ENCODE measurements at regions not wholly inside any gene's neighbourhood (a gene's known extent, or its start where the extent isn't known, plus 50 kb on each side); places are given as distances from the start of the nearest gene placed in this dataset.
"Not testable (repeated sequence)": the region's sequence is repeated elsewhere in the genome, so short reads cannot be mapped to it uniquely, and the experiment has no call there.

DNA sequence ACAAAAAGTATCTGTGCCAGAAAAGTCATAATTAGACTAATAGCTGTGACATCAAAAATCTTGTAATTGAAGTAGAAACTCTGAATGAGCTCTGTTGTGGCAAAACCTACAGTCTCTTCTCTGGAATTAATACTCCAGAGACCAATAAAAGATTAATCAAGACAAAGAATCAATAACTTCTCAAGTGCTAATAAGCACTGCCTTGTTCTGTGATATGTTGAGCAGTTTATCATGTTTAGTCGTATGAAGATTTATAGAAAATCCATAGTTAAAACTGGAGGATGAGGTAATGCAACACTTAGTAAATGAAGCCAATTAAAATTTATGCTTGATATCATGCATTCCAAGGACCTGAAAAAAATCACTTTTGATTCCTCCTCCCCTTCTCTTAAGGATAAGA is 72.3 kb upstream of the RNF32 start:
- Histone ChIP-seq H3K36me3 (ENCODE audit: control insufficient read depth, insufficient read depth, low read length) (no peaks in the 10 kb centered on the region), H3K4me3 (ENCODE audit: low read depth, low read length) (no peak overlapping the region), H3K27me3 (ENCODE audit: control insufficient read depth, insufficient read depth, low read length) (no peaks in the 10 kb centered on the region)
- DNase-seq (ENCODE audit: low read depth), result no peak
- TF ChIP-seq, protein P1, sequence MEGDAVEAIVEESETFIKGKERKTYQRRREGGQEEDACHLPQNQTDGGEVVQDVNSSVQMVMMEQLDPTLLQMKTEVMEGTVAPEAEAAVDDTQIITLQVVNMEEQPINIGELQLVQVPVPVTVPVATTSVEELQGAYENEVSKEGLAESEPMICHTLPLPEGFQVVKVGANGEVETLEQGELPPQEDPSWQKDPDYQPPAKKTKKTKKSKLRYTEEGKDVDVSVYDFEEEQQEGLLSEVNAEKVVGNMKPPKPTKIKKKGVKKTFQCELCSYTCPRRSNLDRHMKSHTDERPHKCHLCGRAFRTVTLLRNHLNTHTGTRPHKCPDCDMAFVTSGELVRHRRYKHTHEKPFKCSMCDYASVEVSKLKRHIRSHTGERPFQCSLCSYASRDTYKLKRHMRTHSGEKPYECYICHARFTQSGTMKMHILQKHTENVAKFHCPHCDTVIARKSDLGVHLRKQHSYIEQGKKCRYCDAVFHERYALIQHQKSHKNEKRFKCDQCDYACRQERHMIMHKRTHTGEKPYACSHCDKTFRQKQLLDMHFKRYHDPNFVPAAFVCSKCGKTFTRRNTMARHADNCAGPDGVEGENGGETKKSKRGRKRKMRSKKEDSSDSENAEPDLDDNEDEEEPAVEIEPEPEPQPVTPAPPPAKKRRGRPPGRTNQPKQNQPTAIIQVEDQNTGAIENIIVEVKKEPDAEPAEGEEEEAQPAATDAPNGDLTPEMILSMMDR (IDR thresholded peaks at IDR 0.05; ENCODE audit: insufficient read depth, low read length, severe bottlenecking), result no peak
- FAIRE-seq, result no peak

DNA sequence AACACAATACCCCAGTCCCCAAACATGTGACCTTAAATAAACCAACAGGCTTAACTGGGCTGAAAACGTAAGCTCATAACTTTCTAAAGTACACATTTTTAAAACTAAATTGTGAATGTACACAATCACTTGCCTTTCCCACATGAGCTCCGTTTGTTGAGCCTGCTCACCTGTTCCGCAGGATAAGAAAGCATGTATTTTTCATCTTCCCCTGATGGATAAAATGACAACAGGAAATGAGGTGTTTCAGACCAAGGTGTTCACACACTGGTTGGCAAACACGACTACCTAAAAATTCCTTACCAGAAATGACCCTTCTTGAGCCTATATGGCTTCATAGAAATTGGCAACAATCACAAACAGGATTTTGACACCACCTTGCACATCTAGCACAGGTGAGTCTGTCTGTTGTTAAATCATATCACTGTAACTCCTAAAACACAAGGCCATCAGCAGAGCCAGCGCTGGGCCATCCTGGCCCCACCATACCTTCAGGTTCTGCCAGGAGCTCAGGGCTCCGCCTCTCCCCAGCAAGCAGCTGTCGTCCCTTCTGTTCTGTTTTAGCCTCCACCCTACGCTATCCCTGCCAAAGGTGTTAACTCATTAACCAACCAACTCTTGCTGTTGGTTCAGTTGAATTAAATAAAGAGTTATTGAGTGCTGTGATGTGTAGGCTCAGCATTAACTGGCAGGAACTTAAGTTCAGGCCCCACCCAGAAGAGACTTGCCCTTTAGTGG is 73.6 kb upstream of the RNF32 start:
- DNase-seq (ENCODE audit: low read depth) (no peak), FAIRE-seq (no peak)
- TF ChIP-seq, protein P1 (IDR thresholded peaks at IDR 0.05; ENCODE audit: insufficient read depth, low read length, severe bottlenecking), result no peak
- Histone ChIP-seq H3K4me3 (ENCODE audit: low read depth, low read length) (no peak overlapping the region), H3K27me3 (ENCODE audit: control insufficient read depth, insufficient read depth, low read length) (no peaks in the 10 kb centered on the region), H3K36me3 (ENCODE audit: control insufficient read depth, insufficient read depth, low read length) (no peaks in the 10 kb centered on the region)

DNA sequence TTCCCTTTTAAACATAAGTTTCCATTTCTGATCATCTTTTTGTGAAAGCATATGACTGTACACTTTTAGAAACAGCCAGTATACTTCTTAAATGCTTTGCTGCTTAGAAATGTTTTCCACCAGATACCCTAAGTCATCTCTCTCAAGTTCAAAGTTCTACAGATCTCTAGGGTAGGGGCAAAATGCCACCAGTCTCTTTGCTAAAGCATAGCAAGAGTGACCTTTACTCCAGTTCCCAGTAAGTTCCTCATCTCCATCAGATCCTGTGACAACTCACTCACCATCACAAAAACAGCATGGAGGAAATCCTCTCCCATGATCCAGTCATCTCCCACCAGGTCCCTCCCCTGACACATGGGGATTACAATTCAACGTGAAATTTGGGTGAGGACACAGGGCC is 75.6 kb upstream of the RNF32 start:
- DNase-seq (ENCODE audit: low read depth); H3K4me3 ChIP-seq (ENCODE audit: low read depth, low read length); H3K27me3 ChIP-seq (ENCODE audit: control insufficient read depth, insufficient read depth, low read length); FAIRE-seq; H3K36me3 ChIP-seq (ENCODE audit: control insufficient read depth, insufficient read depth, low read length): not testable (repeated sequence)

DNA sequence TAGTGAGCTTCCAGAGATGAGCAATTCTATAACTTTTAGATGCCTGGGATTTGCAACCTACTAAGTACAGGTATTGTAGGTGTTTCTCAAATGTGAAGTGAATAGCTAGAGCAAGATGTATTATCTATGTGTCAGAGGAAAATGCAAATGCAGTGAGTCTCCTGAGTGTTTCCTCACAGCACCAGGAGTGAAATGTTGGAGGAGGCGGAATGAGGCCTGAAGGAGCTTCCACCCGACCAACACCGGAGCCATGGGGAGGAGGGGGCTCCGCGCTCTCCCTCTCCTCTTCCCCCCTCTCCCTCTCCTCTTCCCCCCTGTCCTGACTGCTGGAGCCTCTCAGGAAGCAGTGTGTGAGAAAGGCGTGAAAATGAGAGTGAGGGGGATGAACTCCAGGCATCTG is 79.9 kb upstream of the RNF32 start:
- no peak for FAIRE-seq
- TF ChIP-seq, protein P1 (IDR thresholded peaks at IDR 0.05; ENCODE audit: insufficient read depth, low read length, severe bottlenecking), result no peak
- Histone ChIP-seq H3K27me3 (ENCODE audit: control insufficient read depth, insufficient read depth, low read length) (no peaks in the 10 kb centered on the region), H3K4me3 (ENCODE audit: low read depth, low read length) (no peak overlapping the region), H3K36me3 (ENCODE audit: control insufficient read depth, insufficient read depth, low read length) (no peaks in the 10 kb centered on the region)
- no peak for DNase-seq (ENCODE audit: low read depth)

DNA sequence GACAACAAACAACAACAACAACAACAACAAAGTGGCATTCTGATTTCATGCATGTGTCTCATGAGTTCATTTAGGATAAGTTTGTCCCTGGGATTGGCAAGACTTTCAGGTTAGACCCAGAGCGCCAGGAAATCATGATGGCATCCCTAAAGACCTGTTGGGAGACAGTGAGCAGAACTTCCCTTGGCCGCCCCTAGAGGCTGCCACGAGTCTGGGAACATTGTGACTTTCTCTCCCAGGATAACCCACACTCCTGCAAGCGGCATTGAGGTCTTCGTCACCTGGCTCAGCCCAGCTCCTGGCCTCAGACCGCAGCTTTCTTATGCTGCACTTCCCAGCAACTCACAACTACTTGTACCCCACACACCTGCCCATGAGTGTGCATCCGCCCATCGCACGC is 80.5 kb upstream of the RNF32 start:
- DNase-seq (ENCODE audit: low read depth) (no peak), FAIRE-seq (no peak)
- Histone ChIP-seq H3K36me3 (ENCODE audit: control insufficient read depth, insufficient read depth, low read length) (no peaks in the 10 kb centered on the region), H3K27me3 (ENCODE audit: control insufficient read depth, insufficient read depth, low read length) (no peaks in the 10 kb centered on the region), H3K4me3 (ENCODE audit: low read depth, low read length) (no peak overlapping the region)
- TF ChIP-seq, protein P1 (IDR thresholded peaks at IDR 0.05; ENCODE audit: insufficient read depth, low read length, severe bottlenecking), result no peak

DNA sequence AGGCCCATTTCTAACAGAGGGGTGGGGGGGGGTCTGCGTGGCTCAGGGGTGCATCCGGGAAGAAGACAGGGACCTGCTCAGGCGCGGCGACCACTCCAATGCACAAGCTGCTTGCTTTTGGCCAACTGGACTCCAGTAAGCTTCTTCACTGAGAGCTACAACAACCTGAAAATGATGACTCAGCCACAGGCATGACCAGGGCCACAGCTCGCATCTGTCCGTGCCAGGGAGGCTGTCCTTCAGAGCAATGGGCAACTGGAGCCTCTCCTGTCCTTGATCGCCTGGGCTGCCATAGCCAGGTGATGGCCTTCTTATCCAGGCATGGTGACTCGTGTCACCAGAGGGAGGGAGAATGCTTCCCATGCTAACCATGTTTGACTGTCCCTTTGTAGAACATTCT is 81.6 kb upstream of the RNF32 start:
- TF ChIP-seq, protein P1 (IDR thresholded peaks at IDR 0.05; ENCODE audit: insufficient read depth, low read length, severe bottlenecking), result no peak
- H3K36me3 ChIP-seq (ENCODE audit: control insufficient read depth, insufficient read depth, low read length), result no peaks in the 10 kb centered on the region
- FAIRE-seq (no peak), DNase-seq (ENCODE audit: low read depth) (no peak)
- H3K4me3 ChIP-seq (ENCODE audit: low read depth, low read length), result no peak overlapping the region
- no peaks in the 10 kb centered on the region for H3K27me3 ChIP-seq (ENCODE audit: control insufficient read depth, insufficient read depth, low read length)

Data from bronchial epithelial cell (primary cell).